ENCODE measurements at regions not wholly inside any gene's neighbourhood (a gene's known extent, or its start where the extent isn't known, plus 50 kb on each side); places are given as distances from the start of the nearest gene placed in this dataset.

DNA sequence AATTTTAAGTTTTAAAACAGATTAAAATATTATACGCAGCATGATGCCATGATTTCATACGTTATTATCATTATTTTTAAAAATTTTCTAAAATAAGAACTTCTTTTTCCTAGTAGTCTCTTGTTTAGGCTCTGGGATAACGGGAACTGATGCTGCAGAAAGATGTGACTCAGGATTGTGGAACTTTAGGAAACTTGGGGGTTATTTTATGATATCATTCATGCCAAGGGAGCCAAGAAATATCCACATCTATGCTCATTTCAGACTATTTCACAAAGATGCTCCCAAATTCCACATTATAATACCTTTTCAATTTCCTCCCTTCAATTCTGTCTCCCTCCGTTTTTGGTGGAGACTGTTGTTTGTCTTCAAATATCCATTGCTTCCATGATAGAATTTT lies 236.4 kb downstream of the HS3ST3A1 start:
- TF ChIP-seq POLR2A (IDR thresholded peaks at IDR 0.05), result no peak
- TF ChIP-seq, protein P1, sequence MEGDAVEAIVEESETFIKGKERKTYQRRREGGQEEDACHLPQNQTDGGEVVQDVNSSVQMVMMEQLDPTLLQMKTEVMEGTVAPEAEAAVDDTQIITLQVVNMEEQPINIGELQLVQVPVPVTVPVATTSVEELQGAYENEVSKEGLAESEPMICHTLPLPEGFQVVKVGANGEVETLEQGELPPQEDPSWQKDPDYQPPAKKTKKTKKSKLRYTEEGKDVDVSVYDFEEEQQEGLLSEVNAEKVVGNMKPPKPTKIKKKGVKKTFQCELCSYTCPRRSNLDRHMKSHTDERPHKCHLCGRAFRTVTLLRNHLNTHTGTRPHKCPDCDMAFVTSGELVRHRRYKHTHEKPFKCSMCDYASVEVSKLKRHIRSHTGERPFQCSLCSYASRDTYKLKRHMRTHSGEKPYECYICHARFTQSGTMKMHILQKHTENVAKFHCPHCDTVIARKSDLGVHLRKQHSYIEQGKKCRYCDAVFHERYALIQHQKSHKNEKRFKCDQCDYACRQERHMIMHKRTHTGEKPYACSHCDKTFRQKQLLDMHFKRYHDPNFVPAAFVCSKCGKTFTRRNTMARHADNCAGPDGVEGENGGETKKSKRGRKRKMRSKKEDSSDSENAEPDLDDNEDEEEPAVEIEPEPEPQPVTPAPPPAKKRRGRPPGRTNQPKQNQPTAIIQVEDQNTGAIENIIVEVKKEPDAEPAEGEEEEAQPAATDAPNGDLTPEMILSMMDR (IDR thresholded peaks at IDR 0.05 in 8 of 11, conservative IDR thresholded peaks at IDR 0.05 in 3 of 11), result no peak

All from spleen (tissue), 7 donors.